H1 (cell line): ENCODE measurements at regions not wholly inside any gene's neighbourhood (a gene's known extent, or its start where the extent isn't known, plus 50 kb on each side); places are given as distances from the start of the nearest gene placed in this dataset.

Experiments
- CTCF ChIA-PET: fragments of 300-600 bp; sonication (Branson Sonifier 250); formaldehyde crosslinking; loops from one replicate; lab custom pipeline; 2021; ENCODE audit not compliant: partially characterized antibody; lab: Charles Lee
- POLR2A ChIA-PET: fragments of 300-600 bp; sonication (Branson Sonifier 250); formaldehyde crosslinking; loops from one replicate; lab custom pipeline; 2021; ENCODE audit warnings: inconsistent platforms; ENCODE audit not compliant: partially characterized antibody; lab: Charles Lee
- DNase-seq, 2 experiments: peaks; one replicate each; pipeline versions ENCODE4 v3.0.0 to v3.0.0-alpha.2; 2010 to 2022; ENCODE audit warnings: low spot score in 2 of 2, low read depth in 1 of 2, mixed read lengths in 1 of 2
- FAIRE-seq: peaks from 2 replicates; lab custom pipeline; 2011; peaks lifted over from hg19 to GRCh38; lab: Jason Lieb, UNC
- H2AFZ ChIP-seq: 2 replicates; pipeline ENCODE4 v1.8.1; 2012; ENCODE audit warnings: low read length, inconsistent platforms
- H2AK5ac ChIP-seq: 2 replicates; pipeline ENCODE4 v1.6.1; 2013; ENCODE audit warnings: low read depth, low read length
- H2BK120ac ChIP-seq: replicated peaks from 2 replicates; pipeline ENCODE3; 2013; ENCODE audit warnings: low read depth, low read length, inconsistent platforms
- H2BK12ac ChIP-seq: 2 replicates; pipeline ENCODE4 v1.6.1; 2013; ENCODE audit warnings: low read depth, low read length
- H2BK15ac ChIP-seq: 2 replicates; pipeline ENCODE4 v1.6.1; 2013; ENCODE audit warnings: low read length
- H2BK20ac ChIP-seq: 2 replicates; pipeline ENCODE4 v1.6.1; 2013; ENCODE audit warnings: low read length
- H2BK5ac ChIP-seq: 2 replicates; pipeline ENCODE4 v1.6.1; 2013; ENCODE audit warnings: low read depth, low read length
- H3K14ac ChIP-seq: 2 replicates; pipeline ENCODE4 v1.6.1; 2013; ENCODE audit warnings: inconsistent platforms; ENCODE audit not compliant: insufficient read length
- H3K18ac ChIP-seq: 2 replicates; pipeline ENCODE4 v1.6.1; 2013; ENCODE audit warnings: low read length; ENCODE audit errors: extremely low read depth
- H3K23ac ChIP-seq: 2 replicates; pipeline ENCODE4 v1.6.1; 2013; ENCODE audit warnings: inconsistent platforms; ENCODE audit not compliant: insufficient read length
- H3K23me2 ChIP-seq: 2 replicates; pipeline ENCODE4 v1.6.1; 2013; ENCODE audit warnings: low read depth, low read length
- H3K27ac ChIP-seq: 2 replicates; pipeline ENCODE4 v1.6.1; 2011; ENCODE audit warnings: low read depth, low read length, inconsistent platforms
- H3K27me3 ChIP-seq, 4 experiments: replicated peaks in 1 of 4; 1 replicate in 1 of 4; 2 replicates in 3 of 4; pipeline versions ENCODE4 v1.6.1 to v1.8.1; 2011 to 2013; ENCODE audit warnings: low read length in 3 of 4, mild to moderate bottlenecking in 3 of 4, inconsistent platforms in 2 of 4, mixed read lengths in 2 of 4, moderate library complexity in 1 of 4; ENCODE audit not compliant: control insufficient read depth in 3 of 4, insufficient read depth in 3 of 4; ENCODE audit errors: extremely low read depth in 1 of 4
- H3K36me3 ChIP-seq, 4 experiments: 2 replicates each; pipeline versions ENCODE4 v1.6.1 to v1.8.1; 2011 to 2013; ENCODE audit warnings: mild to moderate bottlenecking in 4 of 4, low read length in 3 of 4, moderate library complexity in 2 of 4, control low read depth in 1 of 4, inconsistent platforms in 1 of 4; ENCODE audit not compliant: insufficient read depth in 4 of 4, control insufficient read depth in 2 of 4
- H3K4ac ChIP-seq: replicated peaks from 2 replicates; pipeline ENCODE3; 2013; ENCODE audit warnings: low read length, low read depth, mixed read lengths, inconsistent platforms; ENCODE audit not compliant: insufficient read length
- H3K4me1 ChIP-seq, 4 experiments: replicated peaks in 1 of 4; 1 replicate in 1 of 4; 2 replicates in 3 of 4; pipeline versions ENCODE4 v1.6.1 to v1.8.1; 2011 to 2013; ENCODE audit warnings: low read length in 3 of 4, inconsistent platforms in 2 of 4, mixed read lengths in 1 of 4; ENCODE audit not compliant: insufficient read depth in 4 of 4, control insufficient read depth in 3 of 4
- H3K4me2 ChIP-seq, 2 experiments: 2 replicates each; pipeline versions ENCODE4 v1.6.1 to v1.8.1; 2011 to 2013; ENCODE audit warnings: low read depth in 2 of 2, low read length in 2 of 2, control low read depth in 1 of 2, inconsistent platforms in 1 of 2, mild to moderate bottlenecking in 1 of 2; ENCODE audit not compliant: insufficient read depth in 1 of 2
- H3K4me3 ChIP-seq, 4 experiments: fragments of 200-600, 300-600 bp in 1 of 4; sonication (generic), shearing (Covaris generic), sonication (Bioruptor Twin) in 1 of 4; 2 replicates each; pipeline versions ENCODE4 v1.5.1 to v1.8.1; 2011 to 2016; ENCODE audit warnings: low read length in 4 of 4, low read depth in 3 of 4, control low read depth in 2 of 4, inconsistent platforms in 2 of 4, mild to moderate bottlenecking in 2 of 4, mixed read lengths in 1 of 4, moderate library complexity in 1 of 4; ENCODE audit not compliant: insufficient read depth in 2 of 4; ENCODE audit errors: extremely low read depth in 1 of 4
- H3K56ac ChIP-seq: replicated peaks from 2 replicates; pipeline ENCODE3; 2013; ENCODE audit warnings: low read depth, mild to moderate bottlenecking, mixed read lengths, low read length, inconsistent platforms; ENCODE audit not compliant: insufficient read length
- H3K79me1 ChIP-seq: 2 replicates; pipeline ENCODE4 v1.6.1; 2013; ENCODE audit warnings: low read depth, low read length, control low read depth
- H3K79me2 ChIP-seq, 2 experiments: 2 replicates each; pipeline versions ENCODE4 v1.6.1 to v1.8.1; 2012 to 2013; ENCODE audit warnings: low read length in 2 of 2, mild to moderate bottlenecking in 2 of 2, inconsistent platforms in 1 of 2; ENCODE audit not compliant: insufficient read depth in 2 of 2, control insufficient read depth in 1 of 2
- H3K9ac ChIP-seq, 4 experiments: replicated peaks in 1 of 4; 1 replicate in 1 of 4; 2 replicates in 3 of 4; pipeline versions ENCODE4 v1.6.1 to v1.8.1; 2011 to 2013; ENCODE audit warnings: low read depth in 3 of 4, low read length in 3 of 4, control low read depth in 2 of 4, mild to moderate bottlenecking in 2 of 4, moderate library complexity in 2 of 4, inconsistent platforms in 1 of 4; ENCODE audit errors: extremely low read depth in 1 of 4
- H3K9me3 ChIP-seq, 2 experiments: 2 replicates each; pipeline versions ENCODE4 v1.6.1 to v1.8.1; 2012 to 2013; ENCODE audit warnings: mild to moderate bottlenecking in 2 of 2, moderate library complexity in 2 of 2, control low read depth in 1 of 2, inconsistent platforms in 1 of 2, low read depth in 1 of 2, low read length in 1 of 2, mixed read lengths in 1 of 2; ENCODE audit not compliant: insufficient read depth in 2 of 2
- H4K20me1 ChIP-seq, 2 experiments: replicated peaks in 1 of 2; 2 replicates each; pipeline versions ENCODE3 to v1.8.1; 2011 to 2013; ENCODE audit warnings: inconsistent platforms in 2 of 2, low read length in 2 of 2, mild to moderate bottlenecking in 1 of 2; ENCODE audit not compliant: insufficient read depth in 2 of 2, control insufficient read depth in 1 of 2
- H4K5ac ChIP-seq: 2 replicates; pipeline ENCODE4 v1.6.1; 2013; ENCODE audit warnings: low read length, low read depth, mixed read lengths, inconsistent platforms; ENCODE audit not compliant: insufficient read length
- H4K8ac ChIP-seq: 2 replicates; pipeline ENCODE4 v1.8.0; 2013; ENCODE audit warnings: mild to moderate bottlenecking, moderate library complexity, low read length, inconsistent platforms; ENCODE audit not compliant: insufficient read depth; ENCODE audit errors: extremely low read depth
- H4K91ac ChIP-seq: replicated peaks from 2 replicates; pipeline ENCODE3; 2013; ENCODE audit warnings: low read length, mixed read lengths, inconsistent platforms; ENCODE audit not compliant: insufficient read length
- BCL11A ChIP-seq, 2 experiments: IDR thresholded peaks; one replicate each; pipeline ENCODE4 v1.6.1; 2011; ENCODE audit warnings: low read depth in 2 of 2, low read length in 2 of 2, mild to moderate bottlenecking in 2 of 2
- CREB1 ChIP-seq: IDR thresholded peaks from 2 replicates; pipeline ENCODE4 v1.6.1; 2012; ENCODE audit warnings: inconsistent platforms
- HDAC6 ChIP-seq: IDR thresholded peaks from one replicate; pipeline ENCODE4 v1.7.1; 2012; ENCODE audit warnings: low read depth, mild to moderate bottlenecking, inconsistent platforms, low read length, moderate library complexity
- JUND ChIP-seq: IDR thresholded peaks from 2 replicates; pipeline ENCODE4 v1.6.1; 2011; ENCODE audit warnings: mild to moderate bottlenecking, improper control_type of control experiment, low read length
- NRF1 ChIP-seq: IDR thresholded peaks from 2 replicates; pipeline ENCODE4 v1.6.1; 2011; ENCODE audit warnings: mild to moderate bottlenecking, low read depth, low read length, improper control_type of control experiment
- PHF8 ChIP-seq: fragments of 200-600 bp; sonication (generic); conservative IDR thresholded peaks from 2 replicates; pipeline ENCODE4 v1.7.1; 2012; ENCODE audit warnings: low read depth, mild to moderate bottlenecking, inconsistent platforms, low read length, moderate library complexity
- RFX5 ChIP-seq: IDR thresholded peaks from 2 replicates; pipeline ENCODE4 v1.6.1; 2011; ENCODE audit warnings: low read depth, low read length, improper control_type of control experiment, borderline replicate concordance
- RXRA ChIP-seq: IDR thresholded peaks from 2 replicates; pipeline ENCODE4 v1.6.1; 2011; ENCODE audit warnings: low read depth, mild to moderate bottlenecking, low read length, moderate library complexity; ENCODE audit not compliant: insufficient read depth
- TAF7 ChIP-seq: optimal IDR thresholded peaks from 2 replicates; pipeline ENCODE3; 2011; ENCODE audit warnings: low read depth, mild to moderate bottlenecking, inconsistent platforms, low read length, moderate library complexity, borderline replicate concordance
- TEAD4 ChIP-seq: IDR thresholded peaks from 2 replicates; pipeline ENCODE4 v1.6.1; 2012; ENCODE audit warnings: low read depth, low read length, inconsistent platforms, mixed read lengths
- ZNF274 ChIP-seq: IDR thresholded peaks from 2 replicates; pipeline ENCODE4 v1.7.0; 2012; ENCODE audit warnings: low read length, borderline replicate concordance; ENCODE audit errors: extremely low read depth
- WGBS, 2 experiments: shearing (Covaris generic) in 1 of 2; methylation state at CpG; one replicate each; pipeline versions ENCODE4 v1.1.6 to v1.1.7; 2013 to 2015; ENCODE audit warnings: low lambda C conversion rate in 2 of 2, mixed read lengths in 2 of 2, inconsistent platforms in 1 of 2, low coverage in 1 of 2, missing lambda C conversion rate in 1 of 2; ENCODE audit not compliant: insufficient replicate concordance in 2 of 2, insufficient coverage in 1 of 2, insufficient read length in 1 of 2; ENCODE audit errors: extremely low coverage in 1 of 2, missing lambda C conversion rate in 1 of 2; 5-methylcytosine and 5-hydroxymethylcytosine counted together

DNA sequence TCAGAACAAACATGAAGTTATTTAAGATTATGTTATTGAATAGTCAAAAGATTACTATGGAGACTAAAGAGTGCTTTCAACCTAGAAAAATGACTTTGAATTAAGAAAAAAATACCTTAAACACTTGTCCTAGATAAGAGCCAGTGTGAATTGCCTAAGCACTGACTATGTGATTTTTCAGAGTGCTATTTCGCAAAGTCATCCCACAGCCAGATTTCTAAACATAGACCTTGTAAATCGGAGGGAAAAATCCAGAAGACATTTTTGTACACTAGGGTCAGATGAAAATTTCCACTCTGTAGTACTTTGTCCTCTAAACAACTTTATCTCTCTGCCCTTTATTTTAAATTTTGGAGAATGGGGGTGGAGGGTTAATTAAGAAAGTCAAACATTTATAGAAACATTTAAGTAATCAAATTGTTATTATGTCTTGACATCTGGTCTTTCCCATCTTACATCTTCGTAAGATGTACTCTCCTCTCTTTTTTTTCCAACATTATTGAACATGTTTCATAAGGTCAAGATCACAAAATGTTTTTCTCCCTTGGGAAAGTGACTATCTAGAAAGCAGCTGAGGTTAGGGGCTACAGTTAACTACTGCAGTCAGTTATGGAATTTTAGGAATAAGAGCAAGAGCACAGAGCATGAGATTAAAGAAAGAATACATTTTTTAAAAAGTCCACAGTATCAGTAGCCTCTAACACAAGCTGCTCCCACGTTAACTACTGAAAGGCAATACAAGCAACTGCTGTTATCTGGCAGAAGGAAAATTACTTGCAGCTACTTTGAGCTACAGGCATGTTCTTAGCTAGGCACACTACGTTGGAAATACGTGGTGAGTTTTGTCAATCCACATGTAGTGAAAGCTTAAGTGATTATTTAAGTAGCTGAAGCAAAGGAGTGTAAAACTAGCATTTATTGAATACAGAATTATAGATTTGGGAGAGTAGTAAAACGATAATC is 648.5 kb downstream of the HTR1B start:
- no peak overlapping the region for H2BK120ac ChIP-seq
- H3K23ac ChIP-seq = no peak overlapping the region
- no peak overlapping the region for H3K4me3 ChIP-seq
- no peak overlapping the region for H2BK5ac ChIP-seq
- H3K79me2 ChIP-seq = no peaks in the 10 kb centered on the region
- no peak overlapping the region for H4K91ac ChIP-seq
- H3K79me1 ChIP-seq = no peaks in the 10 kb centered on the region
- no peak overlapping the region for H4K5ac ChIP-seq
- FAIRE-seq = no peak
- no peaks in the 10 kb centered on the region for H4K20me1 ChIP-seq
- no peak overlapping the region for H3K18ac ChIP-seq
- H2BK20ac ChIP-seq = no peak overlapping the region
- POLR2A ChIA-PET = no interaction called here
- no peaks in the 10 kb centered on the region for H3K23me2 ChIP-seq
- no peak overlapping the region for H3K4me2 ChIP-seq
- no peak overlapping the region for H2BK12ac ChIP-seq
- WGBS, 2 experiments = 87% methylated on average over 7 of the region's 7 CpGs; no CpG with 5 or more reads in 1 of the 2 experiments
- H3K56ac ChIP-seq = no peak overlapping the region
- H3K27ac ChIP-seq = no peak overlapping the region
- no peak overlapping the region for H3K14ac ChIP-seq
- no peak overlapping the region for H2BK15ac ChIP-seq
- H2AK5ac ChIP-seq = no peak overlapping the region
- no peak overlapping the region for H3K9ac ChIP-seq
- no peaks in the 10 kb centered on the region; a peak in 1 of 4 replicates for H3K9me3 ChIP-seq
- DNase-seq = no peak
- H3K4me1 ChIP-seq = peaks cover 0 to 2% (median 0%) of the 10 kb centered on the region in 4 experiments; a peak in 2 of 7 replicates
- H4K8ac ChIP-seq = no peak overlapping the region
- no peak overlapping the region for H2AFZ ChIP-seq
- no peaks in the 10 kb centered on the region for H3K27me3 ChIP-seq
- CTCF ChIA-PET = interaction anchor here (0.9 kb wide), 1 partner anchor 47 kb away, joined by 4 read pairs; no protein-coding TSS in a partner anchor
- H3K4ac ChIP-seq = no peak overlapping the region
- H3K36me3 ChIP-seq = no peaks in the 10 kb centered on the region
- TF ChIP-seq BCL11A (IDR thresholded peaks at IDR 0.05; ENCODE audit: low read depth in 2 of 2, low read length in 2 of 2) (no peak), PHF8 (no peak), RXRA (no peak), ZNF274 (no peak), CREB1 (no peak), NRF1 (no peak), RFX5 (no peak), TEAD4 (no peak), JUND (no peak), TAF7 (no peak), HDAC6 (no peak)
